GM18870 (cell line): ENCODE measurements at regions not wholly inside any gene's neighbourhood (a gene's known extent, or its start where the extent isn't known, plus 50 kb on each side); places are given as distances from the start of the nearest gene placed in this dataset.

ENCODE experiments used
- ATAC-seq: cut with Tn5 transposase; IDR thresholded peaks from one replicate; pipeline ENCODE4 v1.9.1; 2021; ENCODE audit warnings: moderate library complexity; ENCODE audit not compliant: unreplicated experiment

GRCh38 chr5:125042261-125042890 lies 295.9 kb upstream of the ZNF608 start:
- ATAC-seq, result no peak

GRCh38 chr5:125043781-125044391 lies 297.4 kb upstream of the ZNF608 start:
- ATAC-seq, result no peak

- no peak for ATAC-seq
These were observed 298.2 kb upstream of the ZNF608 start for GRCh38 chr5:125044491-125045282.

GRCh38 chr5:125045646-125046045 lies 299.2 kb upstream of the ZNF608 start:
- ATAC-seq, result no peak

- no peak for ATAC-seq
These were observed 300.4 kb upstream of the ZNF608 start for GRCh38 chr5:125046838-125047237.

- no peak for ATAC-seq
These were observed 301.4 kb upstream of the ZNF608 start for GRCh38 chr5:125047871-125048270.

GRCh38 chr5:125049721-125050702 lies 303.6 kb upstream of the ZNF608 start:
- no peak for ATAC-seq

GRCh38 chr5:125050926-125051325 lies 304.5 kb upstream of the ZNF608 start:
- no peak for ATAC-seq

- ATAC-seq, result no peak
These were observed 306.1 kb upstream of the ZNF608 start for GRCh38 chr5:125052584-125052983.

- no peak for ATAC-seq
These were observed 306.7 kb upstream of the ZNF608 start for GRCh38 chr5:125053179-125053578.

GRCh38 chr5:125054146-125054545 lies 307.7 kb upstream of the ZNF608 start:
- ATAC-seq, result no peak

GRCh38 chr5:125056671-125057485 lies 310.4 kb upstream of the ZNF608 start:
- ATAC-seq, result no peak

- no peak for ATAC-seq
These were observed 311.7 kb upstream of the ZNF608 start for GRCh38 chr5:125057912-125058826.

- ATAC-seq, result no peak
These were observed 313.0 kb upstream of the ZNF608 start for GRCh38 chr5:125059255-125060002.

GRCh38 chr5:125061726-125062125 lies 315.3 kb upstream of the ZNF608 start:
- no peak for ATAC-seq

GRCh38 chr5:125064621-125065438 lies 318.4 kb upstream of the ZNF608 start:
- no peak for ATAC-seq

GRCh38 chr5:125065741-125066140 lies 319.3 kb upstream of the ZNF608 start:
- ATAC-seq, result no peak
